ENCODE measurements at regions not wholly inside any gene's neighbourhood (a gene's known extent, or its start where the extent isn't known, plus 50 kb on each side); places are given as distances from the start of the nearest gene placed in this dataset.

DNA sequence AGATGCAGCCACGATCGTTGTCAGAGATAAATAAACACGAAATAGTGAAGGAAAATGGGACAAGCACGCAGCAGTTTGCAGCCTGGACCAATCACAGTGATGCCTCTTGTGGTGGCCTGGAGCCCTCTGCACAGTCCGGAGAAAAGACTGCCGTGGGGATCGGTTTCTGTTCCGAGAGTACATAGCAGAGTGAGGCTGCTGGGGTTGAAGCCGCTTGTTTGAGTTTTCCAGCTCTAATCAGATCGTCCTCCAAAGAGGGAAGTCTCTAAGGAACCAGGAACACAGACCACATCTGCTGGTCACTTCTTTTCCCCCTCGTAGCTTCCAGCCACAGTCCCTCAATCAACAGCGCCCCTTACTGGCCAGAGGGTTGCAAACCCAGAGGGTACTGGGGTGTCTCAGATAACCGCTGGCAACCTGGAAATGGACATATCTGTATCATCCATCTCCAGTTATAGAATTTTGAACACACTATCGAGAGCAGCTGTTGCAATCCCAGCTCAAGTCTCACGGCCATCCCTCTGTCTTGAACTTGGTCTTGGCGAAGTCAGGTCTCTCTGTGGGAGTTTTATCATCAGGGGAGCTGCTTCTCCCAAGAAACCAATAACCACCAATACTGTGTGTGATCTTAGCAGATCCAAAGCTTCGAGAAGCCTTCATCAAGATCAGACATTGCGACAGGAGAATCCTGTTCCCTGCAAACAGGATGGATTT lies 57.4 kb downstream of the OLIG1 start:
- no peaks in the 10 kb centered on the region for H3K36me3 ChIP-seq (ENCODE audit: insufficient read depth)
- peaks cover 17% of the 10 kb centered on the region; the same call in 1 of the 2 replicates for H3K27me3 ChIP-seq (ENCODE audit: insufficient read depth)
- Mint-ChIP-seq H3K4me3 (peak overlapping the region; percentile 58), H3K27ac (no peak overlapping the region), H3K36me3 (ENCODE audit: low read depth) (no peaks in the 10 kb centered on the region), H3K4me1 (peaks cover 32% of the 10 kb centered on the region), H3K9me3 (no peaks in the 10 kb centered on the region), H3K27me3 (ENCODE audit: insufficient read depth, low read depth, poor library complexity) (peaks cover 4% of the 10 kb centered on the region)
- no peaks in the 10 kb centered on the region for H4K20me1 ChIP-seq (replicated peaks; ENCODE audit: insufficient read depth)
- peak overlapping the region; percentile 44; the same call in 1 of the 2 replicates for H2AFZ ChIP-seq
- DNase-seq (ENCODE audit: low spot score) (peak; percentile 91), ATAC-seq (peak; percentile 95)
- H3K27ac ChIP-seq (ENCODE audit: low read depth), result no peak overlapping the region
- 0 out of 2 replicates have a peak, but pooled peaks cover 2% of the 10 kb centered on the region for H3F3A ChIP-seq (replicated peaks; ENCODE audit: low read depth)
- H3K4me2 ChIP-seq, result peak overlapping the region; percentile 74
- H3K4me1 ChIP-seq (ENCODE audit: insufficient read depth), result peaks cover 32% of the 10 kb centered on the region
- H3K9me2 ChIP-seq (ENCODE audit: insufficient read depth), result no peaks in the 10 kb centered on the region
- H3K79me2 ChIP-seq (replicated peaks; ENCODE audit: insufficient read depth), result no peaks in the 10 kb centered on the region
- TF ChIP-seq POLR2AphosphoS5 (IDR thresholded peaks at IDR 0.05; ENCODE audit: low read depth) (no peak), EZH2phosphoT487 (IDR thresholded peaks at IDR 0.05; ENCODE audit: unreplicated experiment) (no peak), STAT1 (IDR thresholded peaks at IDR 0.05; ENCODE audit: unreplicated experiment) (no peak)
- TF ChIP-seq, protein P1, sequence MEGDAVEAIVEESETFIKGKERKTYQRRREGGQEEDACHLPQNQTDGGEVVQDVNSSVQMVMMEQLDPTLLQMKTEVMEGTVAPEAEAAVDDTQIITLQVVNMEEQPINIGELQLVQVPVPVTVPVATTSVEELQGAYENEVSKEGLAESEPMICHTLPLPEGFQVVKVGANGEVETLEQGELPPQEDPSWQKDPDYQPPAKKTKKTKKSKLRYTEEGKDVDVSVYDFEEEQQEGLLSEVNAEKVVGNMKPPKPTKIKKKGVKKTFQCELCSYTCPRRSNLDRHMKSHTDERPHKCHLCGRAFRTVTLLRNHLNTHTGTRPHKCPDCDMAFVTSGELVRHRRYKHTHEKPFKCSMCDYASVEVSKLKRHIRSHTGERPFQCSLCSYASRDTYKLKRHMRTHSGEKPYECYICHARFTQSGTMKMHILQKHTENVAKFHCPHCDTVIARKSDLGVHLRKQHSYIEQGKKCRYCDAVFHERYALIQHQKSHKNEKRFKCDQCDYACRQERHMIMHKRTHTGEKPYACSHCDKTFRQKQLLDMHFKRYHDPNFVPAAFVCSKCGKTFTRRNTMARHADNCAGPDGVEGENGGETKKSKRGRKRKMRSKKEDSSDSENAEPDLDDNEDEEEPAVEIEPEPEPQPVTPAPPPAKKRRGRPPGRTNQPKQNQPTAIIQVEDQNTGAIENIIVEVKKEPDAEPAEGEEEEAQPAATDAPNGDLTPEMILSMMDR (conservative IDR thresholded peaks at IDR 0.05; ENCODE audit: low read depth in 2 of 2), result peak; percentile 93 to 94
- TF ChIP-seq, protein P2, sequence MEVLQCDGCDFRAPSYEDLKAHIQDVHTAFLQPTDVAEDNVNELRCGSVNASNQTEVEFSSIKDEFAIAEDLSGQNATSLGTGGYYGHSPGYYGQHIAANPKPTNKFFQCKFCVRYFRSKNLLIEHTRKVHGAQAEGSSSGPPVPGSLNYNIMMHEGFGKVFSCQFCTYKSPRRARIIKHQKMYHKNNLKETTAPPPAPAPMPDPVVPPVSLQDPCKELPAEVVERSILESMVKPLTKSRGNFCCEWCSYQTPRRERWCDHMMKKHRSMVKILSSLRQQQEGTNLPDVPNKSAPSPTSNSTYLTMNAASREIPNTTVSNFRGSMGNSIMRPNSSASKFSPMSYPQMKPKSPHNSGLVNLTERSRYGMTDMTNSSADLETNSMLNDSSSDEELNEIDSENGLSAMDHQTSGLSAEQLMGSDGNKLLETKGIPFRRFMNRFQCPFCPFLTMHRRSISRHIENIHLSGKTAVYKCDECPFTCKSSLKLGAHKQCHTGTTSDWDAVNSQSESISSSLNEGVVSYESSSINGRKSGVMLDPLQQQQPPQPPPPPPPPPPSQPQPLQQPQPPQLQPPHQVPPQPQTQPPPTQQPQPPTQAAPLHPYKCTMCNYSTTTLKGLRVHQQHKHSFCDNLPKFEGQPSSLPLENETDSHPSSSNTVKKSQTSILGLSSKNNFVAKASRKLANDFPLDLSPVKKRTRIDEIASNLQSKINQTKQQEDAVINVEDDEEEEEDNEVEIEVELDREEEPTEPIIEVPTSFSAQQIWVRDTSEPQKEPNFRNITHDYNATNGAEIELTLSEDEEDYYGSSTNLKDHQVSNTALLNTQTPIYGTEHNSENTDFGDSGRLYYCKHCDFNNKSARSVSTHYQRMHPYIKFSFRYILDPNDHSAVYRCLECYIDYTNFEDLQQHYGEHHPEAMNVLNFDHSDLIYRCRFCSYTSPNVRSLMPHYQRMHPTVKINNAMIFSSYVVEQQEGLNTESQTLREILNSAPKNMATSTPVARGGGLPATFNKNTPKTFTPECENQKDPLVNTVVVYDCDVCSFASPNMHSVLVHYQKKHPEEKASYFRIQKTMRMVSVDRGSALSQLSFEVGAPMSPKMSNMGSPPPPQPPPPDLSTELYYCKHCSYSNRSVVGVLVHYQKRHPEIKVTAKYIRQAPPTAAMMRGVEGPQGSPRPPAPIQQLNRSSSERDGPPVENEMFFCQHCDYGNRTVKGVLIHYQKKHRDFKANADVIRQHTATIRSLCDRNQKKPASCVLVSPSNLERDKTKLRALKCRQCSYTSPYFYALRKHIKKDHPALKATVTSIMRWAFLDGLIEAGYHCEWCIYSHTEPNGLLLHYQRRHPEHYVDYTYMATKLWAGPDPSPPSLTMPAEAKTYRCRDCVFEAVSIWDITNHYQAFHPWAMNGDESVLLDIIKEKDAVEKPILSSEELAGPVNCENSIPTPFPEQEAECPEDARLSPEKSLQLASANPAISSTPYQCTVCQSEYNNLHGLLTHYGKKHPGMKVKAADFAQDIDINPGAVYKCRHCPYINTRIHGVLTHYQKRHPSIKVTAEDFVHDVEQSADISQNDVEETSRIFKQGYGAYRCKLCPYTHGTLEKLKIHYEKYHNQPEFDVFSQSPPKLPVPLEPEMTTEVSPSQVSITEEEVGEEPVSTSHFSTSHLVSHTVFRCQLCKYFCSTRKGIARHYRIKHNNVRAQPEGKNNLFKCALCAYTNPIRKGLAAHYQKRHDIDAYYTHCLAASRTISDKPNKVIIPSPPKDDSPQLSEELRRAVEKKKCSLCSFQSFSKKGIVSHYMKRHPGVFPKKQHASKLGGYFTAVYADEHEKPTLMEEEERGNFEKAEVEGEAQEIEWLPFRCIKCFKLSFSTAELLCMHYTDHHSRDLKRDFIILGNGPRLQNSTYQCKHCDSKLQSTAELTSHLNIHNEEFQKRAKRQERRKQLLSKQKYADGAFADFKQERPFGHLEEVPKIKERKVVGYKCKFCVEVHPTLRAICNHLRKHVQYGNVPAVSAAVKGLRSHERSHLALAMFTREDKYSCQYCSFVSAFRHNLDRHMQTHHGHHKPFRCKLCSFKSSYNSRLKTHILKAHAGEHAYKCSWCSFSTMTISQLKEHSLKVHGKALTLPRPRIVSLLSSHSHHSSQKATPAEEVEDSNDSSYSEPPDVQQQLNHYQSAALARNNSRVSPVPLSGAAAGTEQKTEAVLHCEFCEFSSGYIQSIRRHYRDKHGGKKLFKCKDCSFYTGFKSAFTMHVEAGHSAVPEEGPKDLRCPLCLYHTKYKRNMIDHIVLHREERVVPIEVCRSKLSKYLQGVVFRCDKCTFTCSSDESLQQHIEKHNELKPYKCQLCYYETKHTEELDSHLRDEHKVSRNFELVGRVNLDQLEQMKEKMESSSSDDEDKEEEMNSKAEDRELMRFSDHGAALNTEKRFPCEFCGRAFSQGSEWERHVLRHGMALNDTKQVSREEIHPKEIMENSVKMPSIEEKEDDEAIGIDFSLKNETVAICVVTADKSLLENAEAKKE (CRISPR knock-in tag; IDR thresholded peaks at IDR 0.05), result 0 out of 2 replicates have a peak, but pooled peaks have one; percentile 13
- peak overlapping the region; percentile 46 for H3K4me3 ChIP-seq
